HG02623 (cell line): ENCODE measurements at regions not wholly inside any gene's neighbourhood (a gene's known extent, or its start where the extent isn't known, plus 50 kb on each side); places are given as distances from the start of the nearest gene placed in this dataset.
"Not testable (repeated sequence)": the region's sequence is repeated elsewhere in the genome, so short reads cannot be mapped to it uniquely, and the experiment has no call there.

Experiments used
- ATAC-seq: cut with Tn5 transposase; IDR thresholded peaks from one replicate; pipeline ENCODE4 v1.9.1; 2021; ENCODE audit warnings: moderate library complexity; ENCODE audit not compliant: unreplicated experiment

- ATAC-seq, result no peak
Observed at GRCh38 chr16:60304066-60304465, 1570.0 kb upstream of the GOT2 start.

GRCh38 chr16:60302676-60303075 lies 1568.6 kb upstream of the GOT2 start:
- no peak for ATAC-seq

GRCh38 chr16:60302261-60302660 lies 1568.1 kb upstream of the GOT2 start:
- no peak for ATAC-seq

DNA sequence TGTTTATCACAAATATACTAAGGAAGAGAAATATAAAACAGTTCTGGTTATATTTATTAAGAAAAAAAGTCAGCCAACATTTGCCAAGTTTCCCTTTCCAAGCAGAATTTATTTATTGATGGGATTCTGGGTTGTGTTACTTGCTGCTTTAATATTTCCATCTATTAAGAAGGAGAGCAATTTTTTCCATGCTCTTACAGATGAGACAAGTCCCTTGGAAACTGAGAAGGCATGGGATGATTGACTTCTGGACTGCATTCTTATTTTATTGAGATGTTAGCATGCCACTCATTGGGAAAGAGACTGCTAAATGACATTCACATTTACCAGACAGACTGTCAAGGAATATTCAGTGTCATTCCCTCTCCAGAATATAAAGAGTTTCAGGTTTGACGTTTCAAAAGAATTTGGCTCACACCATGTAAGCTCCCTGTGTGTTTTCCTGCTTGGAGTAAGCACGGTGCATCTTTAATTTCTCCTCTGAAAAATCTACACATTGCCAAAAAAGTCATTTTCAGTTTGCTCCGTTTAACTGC lies 1565.2 kb upstream of the GOT2 start:
- no peak for ATAC-seq

DNA sequence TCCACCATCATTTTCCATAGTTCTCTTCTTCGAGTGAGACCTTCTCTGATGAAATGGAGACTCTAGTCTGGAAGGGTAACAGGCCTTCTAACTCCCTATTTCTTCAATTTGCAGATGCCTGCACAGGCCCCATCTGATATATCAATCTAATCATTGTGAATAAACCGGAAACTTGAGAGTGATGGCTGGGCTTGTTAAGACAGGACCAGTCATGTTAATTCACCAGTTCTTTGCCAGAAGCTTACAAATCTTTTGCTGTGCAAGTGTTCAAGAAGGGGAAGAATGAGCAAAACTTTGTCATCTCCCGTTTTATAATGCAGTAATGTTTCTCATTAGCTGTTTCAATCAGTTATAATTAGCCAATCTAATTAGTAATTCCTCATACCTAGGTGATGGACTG lies 1561.3 kb upstream of the GOT2 start:
- no peak for ATAC-seq

- no peak for ATAC-seq
Observed at GRCh38 chr16:60285794-60286193, 1551.7 kb upstream of the GOT2 start.

DNA sequence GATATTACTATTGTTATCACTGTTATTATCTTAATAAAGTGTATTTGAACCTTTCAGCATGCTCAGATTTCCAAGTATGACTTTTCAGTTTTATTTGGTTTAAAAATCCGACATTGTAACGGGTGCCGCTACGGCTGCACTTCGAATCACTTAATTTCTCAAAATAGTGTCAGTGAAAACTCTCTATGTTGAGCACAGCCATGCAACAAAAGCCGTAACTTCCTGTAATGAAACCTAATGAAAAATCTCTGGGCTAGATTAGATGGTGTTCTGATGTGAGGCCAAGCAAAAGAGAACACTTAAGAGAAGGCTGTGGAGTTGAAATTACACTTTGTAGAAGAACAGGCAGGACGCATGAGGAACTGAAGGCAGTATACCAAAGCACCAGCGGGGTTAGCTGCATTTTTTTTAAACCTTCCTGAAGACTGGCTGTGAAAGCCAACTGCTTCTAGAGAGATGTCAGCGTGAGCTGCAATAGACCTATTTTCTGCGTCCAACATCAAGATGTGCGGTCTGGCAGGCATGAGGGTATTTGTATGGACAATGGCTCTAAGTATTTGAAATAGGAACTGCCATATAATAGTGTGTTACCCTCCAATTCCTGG lies 1545.0 kb upstream of the GOT2 start:
- ATAC-seq, result no peak

DNA sequence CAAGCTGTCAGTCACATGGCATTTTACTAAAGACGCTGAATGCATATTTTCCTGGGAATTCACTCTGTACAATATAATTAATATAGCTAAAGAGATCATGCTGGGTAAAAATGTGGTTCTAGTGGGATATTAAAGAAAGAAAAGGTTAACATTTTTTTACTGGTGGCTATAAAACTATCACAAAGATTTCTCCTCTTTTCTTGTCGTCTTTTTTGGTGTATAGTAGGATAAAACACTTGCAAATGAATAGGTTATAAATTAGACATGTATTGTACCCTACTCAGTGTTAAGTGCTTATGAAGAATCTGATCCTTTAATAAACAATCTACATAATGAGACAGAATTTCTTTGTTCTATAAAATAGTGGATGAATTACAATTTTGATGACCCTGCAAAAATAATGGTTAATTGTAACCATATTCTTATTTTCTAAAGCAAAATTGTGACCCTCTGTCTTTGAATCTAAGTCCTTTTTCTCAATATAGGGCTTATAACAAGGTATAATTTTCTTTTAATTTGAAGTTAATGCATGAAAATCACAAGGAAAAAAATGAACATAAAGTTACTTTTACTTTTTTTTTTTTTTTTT lies 1540.4 kb upstream of the GOT2 start:
- ATAC-seq, result no peak

DNA sequence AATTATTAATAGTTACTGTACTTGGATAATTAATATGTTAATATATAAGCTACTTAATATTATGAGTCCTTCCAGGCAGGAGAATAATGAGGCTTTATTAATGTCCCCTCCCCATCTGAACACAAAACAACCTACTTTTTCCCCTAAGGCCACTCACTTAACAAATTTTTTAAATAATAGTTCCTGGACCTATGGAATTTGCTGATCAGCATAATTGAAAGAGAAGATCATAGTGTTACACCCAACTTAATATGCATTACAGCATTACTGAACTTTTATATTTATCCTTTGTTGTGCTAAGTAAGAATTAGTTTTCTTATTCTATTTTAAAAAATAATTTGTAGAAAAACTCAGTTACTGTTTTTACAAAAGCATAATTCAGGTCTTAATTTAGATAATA lies 1537.7 kb upstream of the GOT2 start:
- ATAC-seq, result no peak

- no peak for ATAC-seq
Observed at GRCh38 chr16:60271025-60271771, 1537.1 kb upstream of the GOT2 start.

GRCh38 chr16:60261425-60261824 lies 1527.3 kb upstream of the GOT2 start:
- no peak for ATAC-seq

- ATAC-seq, result no peak
Observed at GRCh38 chr16:60259956-60260355, 1525.8 kb upstream of the GOT2 start.

DNA sequence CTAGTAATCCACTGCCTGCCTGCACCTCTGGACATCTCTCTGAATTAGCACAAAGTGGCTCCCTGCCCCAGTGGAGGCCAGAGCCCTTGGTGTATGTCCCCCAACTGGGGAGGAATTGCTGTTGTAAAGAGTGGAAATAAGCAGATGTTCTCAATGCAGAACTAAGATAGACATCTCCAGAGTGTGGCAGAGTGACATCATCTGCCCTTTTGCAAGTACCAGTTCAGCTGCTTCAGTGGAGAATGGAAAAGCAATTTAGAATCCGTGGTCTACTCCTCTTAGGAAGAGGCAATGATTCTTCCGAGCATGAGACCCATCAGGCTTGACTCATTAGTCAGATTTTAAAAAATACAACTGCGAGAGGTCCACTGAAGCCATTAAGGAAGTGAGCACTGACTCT lies 1512.0 kb upstream of the GOT2 start:
- ATAC-seq, result no peak

DNA sequence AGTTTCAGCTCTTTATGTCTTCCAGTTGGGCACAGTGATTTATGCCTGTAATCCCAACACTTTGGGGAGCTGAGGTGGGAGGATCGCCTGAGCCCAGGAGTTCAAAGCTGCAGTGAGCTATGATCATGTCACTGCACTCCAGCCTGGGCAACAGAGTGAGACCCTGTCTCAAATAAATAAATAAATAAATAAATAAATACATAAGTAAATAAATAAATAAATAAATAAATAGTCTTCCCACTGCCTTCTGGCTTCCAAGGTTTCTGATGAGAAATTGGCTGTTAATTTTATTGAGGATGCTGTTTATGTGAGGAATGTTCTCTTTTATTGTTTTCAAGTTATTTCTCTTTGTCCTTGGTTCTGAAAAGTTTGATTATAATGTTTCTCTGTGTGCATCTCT lies 1507.6 kb upstream of the GOT2 start:
- no peak for ATAC-seq

- ATAC-seq, result no peak
Observed at GRCh38 chr16:60230666-60231065, 1496.5 kb upstream of the GOT2 start.

DNA sequence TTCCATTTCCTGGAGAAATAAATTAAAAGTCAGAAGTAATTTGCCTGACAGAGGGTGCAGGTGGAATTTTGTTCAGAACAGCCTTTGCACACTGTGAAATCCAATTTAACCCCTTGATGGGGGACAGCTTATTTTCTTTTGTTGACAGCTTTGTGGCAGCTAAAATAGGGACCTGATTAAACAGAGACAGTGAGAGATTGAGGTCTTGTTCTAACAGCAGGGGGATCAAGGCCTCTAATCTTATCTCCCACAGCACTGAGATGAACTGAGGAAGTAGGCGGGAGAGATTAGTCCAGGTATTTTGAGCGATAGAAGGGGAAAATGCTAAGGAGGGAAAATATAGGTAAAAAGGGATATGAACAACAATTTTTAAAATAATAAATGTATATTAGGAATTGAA lies 1491.4 kb upstream of the GOT2 start:
- no peak for ATAC-seq

GRCh38 chr16:60217787-60218186 lies 1483.7 kb upstream of the GOT2 start:
- no peak for ATAC-seq

DNA sequence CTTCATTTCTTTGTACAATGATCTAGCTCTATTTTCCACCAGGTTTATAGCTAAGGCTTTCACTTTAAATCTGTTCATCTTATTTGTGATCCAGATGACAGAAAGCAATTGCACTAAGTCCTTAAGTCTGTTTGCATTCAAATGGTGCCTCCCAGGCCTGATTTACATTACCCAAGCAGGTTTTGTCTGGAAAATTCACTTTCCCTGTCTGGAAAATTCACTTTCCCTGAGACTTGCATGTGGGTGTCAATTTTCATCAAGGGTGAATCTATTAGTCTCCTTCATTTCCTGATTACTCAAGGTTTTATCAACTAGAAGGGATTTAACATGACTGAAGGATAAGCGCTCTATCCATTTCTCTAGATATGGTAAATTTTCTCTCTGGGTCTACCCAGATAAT lies 1480.2 kb upstream of the GOT2 start:
- ATAC-seq, result no peak

GRCh38 chr16:60206516-60206915 lies 1472.4 kb upstream of the GOT2 start:
- ATAC-seq, result no peak

GRCh38 chr16:60204181-60204580 lies 1470.1 kb upstream of the GOT2 start:
- no peak for ATAC-seq

DNA sequence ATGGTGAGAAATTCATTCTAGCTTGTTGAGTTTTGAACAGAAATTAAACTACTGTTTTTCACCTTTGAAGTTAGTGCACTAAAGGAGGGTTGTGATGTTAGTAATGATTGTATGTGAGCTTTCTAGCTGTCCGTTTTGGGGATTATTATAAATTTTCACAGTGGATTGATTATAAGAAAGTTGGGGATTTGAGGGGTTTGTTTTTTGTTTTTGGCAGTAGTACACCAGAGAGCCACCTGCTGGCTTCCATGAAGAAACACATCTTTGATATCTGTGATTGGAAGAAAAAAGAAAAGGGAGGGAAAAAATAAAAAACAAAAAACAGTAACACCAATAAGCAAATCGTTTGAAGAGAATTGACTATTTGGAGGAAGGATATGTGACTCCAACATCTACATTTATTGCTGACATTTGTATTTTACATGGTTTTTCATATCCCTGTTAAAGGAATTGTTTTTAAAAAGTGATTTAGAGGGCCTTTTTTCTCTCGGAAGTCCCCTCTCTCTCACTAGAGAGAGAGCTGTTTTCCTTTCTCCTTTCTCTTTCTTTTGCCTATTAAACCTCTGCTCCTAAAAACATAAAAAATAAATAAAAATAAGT lies 1469.5 kb upstream of the GOT2 start:
- ATAC-seq, result no peak

- not testable (repeated sequence) for ATAC-seq
Observed at GRCh38 chr16:60200729-60201128, 1466.6 kb upstream of the GOT2 start.
